ENCODE measurements at regions not wholly inside any gene's neighbourhood (a gene's known extent, or its start where the extent isn't known, plus 50 kb on each side); places are given as distances from the start of the nearest gene placed in this dataset.

DNA sequence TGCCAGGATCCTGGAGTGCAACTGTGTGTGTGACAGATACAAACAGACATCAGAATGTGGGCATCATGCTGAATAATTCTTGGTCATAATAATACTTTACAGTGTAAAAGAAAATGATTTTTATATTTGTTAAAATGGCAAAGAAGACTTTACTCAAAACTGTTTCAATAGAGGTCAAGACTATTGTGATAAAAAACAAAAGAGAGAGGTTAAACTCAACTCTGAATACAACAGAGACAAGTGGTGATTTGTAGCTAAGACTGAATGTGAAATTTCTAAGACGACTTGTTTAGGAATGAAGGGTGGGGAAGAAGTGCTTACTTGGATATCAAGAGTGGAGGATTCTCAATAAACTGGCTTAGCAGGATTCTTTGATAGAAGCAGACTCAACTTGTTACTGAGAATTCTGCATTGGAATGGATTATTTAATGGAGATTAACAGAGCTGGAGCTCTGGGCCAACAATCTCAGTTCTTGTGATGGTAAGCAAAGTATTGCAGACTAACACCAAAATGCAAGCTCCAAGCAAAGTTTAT is 457.4 kb upstream of the CDH18 start:
- TF ChIP-seq EZH2phosphoT487 (IDR thresholded peaks at IDR 0.05; ENCODE audit: insufficient read depth, low read depth) (no peak), EZH2 (IDR thresholded peaks at IDR 0.05; ENCODE audit: insufficient read depth, poor library complexity, severe bottlenecking) (no peak)
